Activated CD4-positive, alpha-beta T cell treated with anti-CD3 and anti-CD28 coated beads, Interleukin-2, amount 50 U/mL, for 1 hour (primary cell): ENCODE measurements at regions not wholly inside any gene's neighbourhood (a gene's known extent, or its start where the extent isn't known, plus 50 kb on each side); places are given as distances from the start of the nearest gene placed in this dataset.
"Not testable (repeated sequence)": the region's sequence is repeated elsewhere in the genome, so short reads cannot be mapped to it uniquely, and the experiment has no call there.

Experiments used
- DNase-seq: peaks from one replicate; pipeline ENCODE4 v3.0.0-alpha.2; 2020

DNA sequence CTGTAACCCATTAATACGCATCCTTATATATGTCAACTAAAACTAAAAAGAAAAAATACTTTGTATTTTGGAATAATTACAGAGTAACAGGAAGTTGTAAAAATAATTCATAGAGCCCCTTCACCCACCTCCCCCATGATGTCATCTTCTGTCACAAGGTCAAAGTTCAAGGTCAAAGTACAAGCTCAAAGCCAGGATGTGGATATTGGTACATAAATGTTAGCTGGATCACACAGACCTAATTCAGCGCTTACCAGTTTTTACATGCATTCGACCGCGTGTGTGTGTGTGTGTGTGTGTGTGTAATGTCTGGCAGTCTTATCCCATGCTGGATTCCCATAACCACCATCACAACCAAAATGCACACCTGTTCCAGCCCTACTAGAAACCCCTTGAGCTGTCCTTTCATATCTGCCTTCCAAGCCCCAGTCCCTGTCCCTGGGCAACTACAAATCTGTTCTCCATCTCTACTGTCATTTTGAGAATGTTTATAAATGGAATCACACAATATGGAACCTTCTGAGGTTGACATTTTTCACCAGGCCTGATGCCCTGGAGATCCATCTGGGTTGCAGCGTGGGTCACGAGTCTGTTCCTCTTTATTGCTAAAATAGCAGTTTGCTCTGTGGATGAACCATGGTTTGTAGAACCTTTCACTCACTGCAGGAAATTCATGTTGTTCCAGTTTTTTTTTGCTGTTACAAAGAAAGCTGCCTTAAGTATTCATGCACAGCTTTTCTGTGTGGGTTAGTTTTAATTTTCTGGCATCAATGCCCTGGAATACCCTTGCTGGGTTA lies 153.6 kb upstream of the PITRM1 start:
- no peak for DNase-seq

GRCh38 chr10:3324612-3325038 lies 152.0 kb upstream of the PITRM1 start:
- no peak for DNase-seq

DNA sequence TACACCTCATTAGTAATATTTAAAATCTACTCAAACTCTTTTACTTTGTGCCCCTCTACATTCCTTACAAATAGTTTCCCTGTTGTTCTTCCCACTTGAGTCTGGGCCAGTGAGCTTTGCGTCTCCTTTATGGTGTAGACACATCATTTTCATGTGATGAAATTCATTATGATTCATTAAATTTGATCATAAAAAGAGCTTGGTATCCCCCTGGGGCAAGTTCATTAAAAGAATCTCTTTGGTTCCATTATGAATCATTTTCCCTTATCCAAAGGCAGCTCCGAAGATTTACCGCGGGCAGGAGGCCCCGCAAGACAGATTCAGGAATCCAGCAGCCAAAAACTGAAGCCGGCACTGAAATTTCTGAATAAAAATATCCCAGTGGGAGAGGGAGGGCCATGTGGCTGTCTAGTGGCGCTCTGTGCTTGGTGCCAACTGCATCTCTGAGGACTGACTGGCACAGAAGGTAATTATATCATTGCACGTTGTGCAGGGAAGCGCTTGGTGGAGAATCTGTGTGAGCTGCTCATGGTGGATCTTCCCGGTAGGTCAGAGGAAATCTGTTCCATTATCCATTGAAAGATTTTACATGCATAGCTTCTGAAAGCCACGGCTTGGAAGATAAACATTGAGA lies 151.4 kb upstream of the PITRM1 start:
- DNase-seq = no peak

DNA sequence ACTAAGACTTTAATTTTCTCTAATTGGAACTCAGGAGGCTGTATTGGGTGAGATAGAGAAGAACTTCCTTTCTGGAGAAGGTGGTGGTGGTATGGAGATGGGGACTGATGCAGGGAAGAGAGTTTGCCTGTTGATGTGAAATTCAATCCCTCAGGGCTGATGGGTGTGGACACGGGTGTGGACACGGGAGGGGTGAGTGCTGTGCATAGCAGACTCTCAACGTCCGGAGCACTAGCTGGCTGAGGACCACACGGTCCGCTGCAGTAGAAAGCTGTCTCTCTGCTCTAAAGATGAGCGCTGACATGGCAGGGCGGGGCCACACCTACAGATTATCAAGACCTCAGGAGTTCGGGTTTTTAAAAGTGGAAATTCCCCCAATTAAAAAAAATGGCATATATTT lies 148.5 kb upstream of the PITRM1 start:
- no peak for DNase-seq

DNA sequence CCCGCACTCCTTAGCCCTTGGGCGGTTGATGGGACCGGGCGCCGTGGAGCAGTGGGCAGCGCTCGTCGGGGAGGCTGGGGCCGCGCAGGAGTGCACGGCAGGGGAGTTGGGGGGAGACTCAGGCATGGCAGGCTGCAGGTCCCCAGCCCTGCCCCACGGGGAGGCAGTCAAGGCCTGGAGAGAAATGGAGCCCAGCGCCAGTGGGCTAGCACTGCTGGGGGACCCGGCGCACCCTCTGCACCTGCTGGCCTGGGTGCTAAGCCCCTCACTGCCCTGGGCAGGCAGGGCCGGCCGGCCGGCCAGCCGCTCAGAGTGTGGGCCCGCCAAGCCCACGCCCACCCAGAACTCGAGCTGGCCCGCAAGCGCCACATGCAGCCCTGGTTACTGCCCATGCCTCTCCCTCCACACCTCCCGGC lies 147.2 kb upstream of the PITRM1 start:
- DNase-seq = no peak

DNA sequence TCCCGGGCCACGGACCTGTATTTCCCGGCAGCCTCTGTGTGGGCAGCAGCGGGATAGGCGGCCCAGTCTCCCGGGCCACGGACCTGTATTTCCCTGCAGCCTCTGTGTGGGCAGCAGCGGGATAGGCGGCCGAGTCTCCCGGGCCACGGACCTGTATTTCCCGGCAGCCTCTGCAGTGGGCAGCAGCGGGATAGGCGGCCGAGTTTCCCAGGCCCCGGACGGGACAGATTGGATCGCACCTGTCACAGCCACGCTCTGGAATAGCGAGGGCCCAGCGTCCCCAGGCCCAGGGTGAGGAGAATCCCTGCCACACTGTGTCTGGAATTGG lies 145.9 kb upstream of the PITRM1 start:
- DNase-seq = not testable (repeated sequence)

DNA sequence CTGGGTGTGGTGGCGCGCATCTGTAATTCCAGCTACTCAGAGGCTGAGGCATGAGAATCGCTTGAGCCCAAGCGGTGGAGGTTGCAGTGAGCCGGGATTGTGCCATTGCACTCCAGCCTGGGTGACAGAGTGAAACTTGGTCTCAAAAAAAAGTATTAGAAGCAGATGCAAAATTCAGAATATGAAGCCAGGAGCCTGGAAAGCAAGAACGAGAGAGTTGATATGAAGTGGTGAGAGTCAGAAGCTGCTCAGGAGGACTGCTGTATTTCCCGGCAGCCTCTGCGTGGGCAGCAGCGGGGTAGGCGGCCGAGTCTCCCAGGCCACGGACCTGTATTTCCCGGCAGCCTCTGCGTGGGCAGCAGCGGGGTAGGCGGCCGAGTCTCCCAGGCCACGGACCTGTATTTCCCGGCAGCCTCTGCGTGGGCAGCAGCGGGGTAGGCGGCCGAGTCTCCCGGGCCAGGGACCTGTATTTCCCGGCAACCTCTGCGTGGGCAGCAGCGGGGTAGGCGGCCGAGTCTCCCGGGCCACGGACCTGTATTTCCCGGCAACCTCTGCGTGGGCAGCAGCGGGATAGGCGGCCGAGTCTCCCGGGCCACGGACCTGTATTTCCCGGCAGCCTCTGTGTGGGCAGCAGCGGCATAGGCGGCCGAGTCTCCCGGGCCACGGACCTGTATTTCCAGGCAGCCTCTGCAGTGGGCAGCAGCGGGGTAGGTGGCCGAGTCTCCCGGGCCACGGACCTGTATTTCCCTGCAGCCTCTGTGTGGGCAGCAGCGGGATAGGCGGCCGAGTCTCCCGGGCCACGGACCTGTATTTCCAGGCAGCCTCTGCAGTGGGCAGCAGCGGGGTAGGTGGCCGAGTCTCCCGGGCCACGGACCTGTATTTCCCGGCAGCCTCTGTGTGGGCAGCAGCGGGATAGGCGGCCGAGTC lies 145.2 kb upstream of the PITRM1 start:
- not testable (repeated sequence) for DNase-seq

GRCh38 chr10:3314445-3315085 lies 142.0 kb upstream of the PITRM1 start:
- not testable (repeated sequence) for DNase-seq

DNA sequence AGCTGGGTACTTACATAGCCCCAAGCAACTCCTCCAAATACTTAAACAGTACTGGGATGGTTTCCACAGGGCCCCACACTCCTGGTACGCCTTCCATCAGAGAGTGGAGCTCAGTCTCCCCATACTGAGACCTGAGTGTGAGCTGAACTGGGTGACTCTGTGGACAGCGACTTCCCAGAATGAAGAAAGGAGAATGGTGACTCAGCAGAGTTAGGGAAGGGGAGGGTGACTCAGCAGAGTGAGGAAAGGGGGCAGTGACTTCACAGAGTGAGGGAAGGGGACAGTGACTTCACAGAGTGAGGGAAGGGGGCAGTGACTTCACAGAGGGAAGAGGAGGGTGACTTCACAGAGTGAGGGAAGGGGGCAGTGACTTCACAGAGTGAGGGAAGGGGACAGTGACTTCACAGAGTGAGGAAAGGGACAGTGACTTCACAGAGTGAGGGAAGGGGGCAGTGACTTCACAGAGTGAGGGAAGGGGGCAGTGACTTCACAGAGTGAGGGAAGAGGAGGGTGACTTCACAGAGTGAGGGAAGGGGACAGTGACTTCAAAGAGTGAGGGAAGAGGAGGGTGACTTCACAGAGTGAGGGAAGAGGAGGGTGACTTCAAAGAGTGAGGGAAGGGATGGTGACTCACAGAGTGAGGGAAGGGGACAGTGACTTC lies 141.3 kb upstream of the PITRM1 start:
- DNase-seq = not testable (repeated sequence)

DNA sequence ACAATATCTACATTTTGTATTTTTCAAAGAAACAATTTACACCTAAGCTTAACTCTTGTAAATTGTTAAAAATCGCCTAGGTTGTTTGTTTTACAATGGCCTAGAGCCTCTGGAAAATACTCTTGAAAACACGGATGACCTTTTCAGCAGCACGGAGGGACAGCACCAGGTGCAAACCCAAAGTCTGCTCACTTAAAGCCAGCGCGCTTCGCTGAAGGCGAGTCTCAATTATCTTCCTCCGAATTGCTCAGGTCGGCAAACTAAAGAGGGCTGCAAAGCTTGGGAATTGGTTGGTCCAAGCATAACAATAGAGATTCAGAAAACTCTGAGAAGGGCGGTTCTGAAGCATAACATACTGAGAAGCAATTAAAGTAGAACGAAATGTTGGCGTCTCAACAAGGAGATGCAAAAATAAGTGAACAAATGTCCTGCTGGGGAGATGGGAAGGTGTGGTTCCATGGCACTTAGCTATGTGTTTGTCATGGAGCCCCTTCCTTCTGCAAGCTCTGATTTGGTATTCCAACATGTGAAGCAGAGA lies 139.9 kb upstream of the PITRM1 start:
- no peak for DNase-seq

DNA sequence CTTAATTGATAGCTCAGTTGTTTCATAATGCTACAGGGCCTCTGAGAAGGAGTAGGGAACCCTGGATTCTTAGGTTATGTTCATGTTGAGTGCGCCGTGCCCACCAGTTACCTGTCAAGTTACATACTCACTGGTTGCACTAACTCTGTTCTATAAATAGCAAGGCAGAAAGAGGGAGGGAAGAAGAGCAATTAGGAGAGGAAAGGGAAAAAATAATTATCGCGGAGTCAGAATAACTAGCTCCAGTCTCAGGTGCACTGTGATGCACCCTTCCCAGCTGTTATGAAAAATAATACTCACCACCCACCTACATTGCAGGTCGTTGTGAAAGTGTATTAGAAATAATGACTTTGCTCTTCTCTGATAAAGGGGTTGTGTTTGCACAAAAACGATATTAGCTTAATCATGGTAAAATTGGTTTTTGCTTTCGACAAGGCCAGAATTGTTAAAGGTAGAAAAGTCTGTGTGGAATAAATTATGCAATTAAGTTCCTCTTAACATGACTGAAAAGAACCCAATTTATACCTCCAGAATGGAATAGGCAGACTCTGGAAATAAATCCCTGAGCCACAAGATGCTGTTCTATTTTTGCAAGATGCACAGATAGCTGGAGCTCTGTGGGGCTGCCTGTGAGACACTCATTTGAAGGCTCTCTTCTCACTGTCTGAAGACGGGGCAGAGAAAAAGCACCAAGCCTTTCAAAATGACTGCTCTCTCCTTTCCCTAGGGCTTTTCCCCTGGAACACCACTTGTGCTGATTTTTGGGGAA lies 137.6 kb upstream of the PITRM1 start:
- DNase-seq = no peak

DNA sequence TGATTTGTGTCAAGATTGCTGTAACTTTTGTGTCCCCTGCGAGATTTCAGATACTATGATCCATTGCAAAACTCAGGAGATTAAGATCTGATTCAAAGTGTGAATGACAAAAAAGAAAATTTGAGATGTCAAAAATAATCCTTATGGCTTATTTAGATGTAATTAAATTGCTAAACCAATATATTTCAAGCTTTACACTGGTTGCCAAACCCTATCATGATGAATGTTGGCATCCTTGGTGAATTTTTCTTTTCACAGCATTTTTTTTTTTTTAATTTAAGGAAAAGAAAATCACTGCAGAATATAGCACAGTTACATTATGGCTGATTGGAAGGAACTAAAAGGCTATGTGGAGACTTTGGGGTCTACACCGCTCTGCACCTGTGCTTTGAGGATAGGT lies 133.5 kb upstream of the PITRM1 start:
- no peak for DNase-seq

DNA sequence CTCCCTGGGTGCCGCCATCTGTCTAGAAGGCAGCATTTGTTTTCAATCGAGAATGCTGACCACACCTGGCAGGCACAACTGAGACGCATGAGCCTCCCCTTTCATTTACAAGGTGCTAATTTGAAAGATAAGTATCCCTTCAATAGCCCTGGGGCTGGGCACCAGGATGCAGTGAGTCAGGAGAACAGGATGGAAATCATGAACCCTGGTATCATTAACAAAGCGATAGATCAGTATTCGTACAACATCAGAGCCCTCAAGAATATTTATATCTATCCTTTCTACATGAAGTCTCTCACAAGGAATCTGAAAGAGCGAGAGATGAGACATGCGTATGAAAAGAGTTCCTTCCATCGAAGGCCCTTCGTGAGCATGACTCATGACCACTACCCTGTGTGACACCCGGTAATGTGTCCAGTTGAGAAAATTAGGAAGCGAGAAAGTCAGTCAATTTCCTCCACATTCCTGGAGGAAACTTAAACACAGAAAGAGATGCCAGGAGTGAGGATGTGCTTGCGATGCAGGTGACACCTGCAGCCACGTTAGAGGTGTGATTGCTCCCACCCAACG lies 123.1 kb upstream of the PITRM1 start:
- no peak for DNase-seq

DNA sequence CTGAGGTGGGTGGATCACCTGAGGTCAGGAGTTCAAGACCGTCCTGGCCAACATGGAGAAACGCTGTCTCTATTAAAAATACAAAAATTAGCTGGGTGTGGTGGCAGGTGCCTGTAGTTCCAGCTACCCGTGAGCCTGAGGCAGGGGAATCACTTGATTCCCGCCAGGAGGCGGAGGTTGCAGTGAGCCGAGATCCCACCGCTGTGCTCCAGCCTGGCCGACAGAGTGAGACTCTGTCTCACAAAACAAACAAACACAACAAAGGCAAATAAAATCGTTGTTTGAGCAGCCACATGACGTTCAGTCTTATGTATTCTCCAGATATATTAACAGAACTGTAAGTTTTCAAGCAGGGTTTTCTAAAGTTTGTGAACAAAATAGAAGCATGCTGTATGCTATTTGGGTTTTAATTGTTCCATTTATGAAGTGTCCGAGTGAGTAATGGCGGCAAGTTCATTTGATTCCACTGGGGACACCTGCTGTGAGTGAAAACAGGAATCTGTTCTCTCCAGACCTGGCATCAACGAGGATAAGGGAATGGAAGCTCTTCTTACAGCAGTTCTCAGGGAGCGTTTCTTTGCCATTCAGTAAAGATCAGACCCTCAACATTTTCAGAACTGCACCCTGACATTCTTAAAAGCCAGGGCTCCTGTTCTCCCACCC lies 122.5 kb upstream of the PITRM1 start:
- no peak for DNase-seq

- no peak for DNase-seq
Observed at GRCh38 chr10:3293581-3294431, 121.2 kb upstream of the PITRM1 start.

GRCh38 chr10:3292636-3293035 lies 120.1 kb upstream of the PITRM1 start:
- no peak for DNase-seq

GRCh38 chr10:3290550-3290949 lies 118.0 kb upstream of the PITRM1 start:
- no peak for DNase-seq

- no peak for DNase-seq
Observed at GRCh38 chr10:3287572-3288445, 115.2 kb upstream of the PITRM1 start.

DNA sequence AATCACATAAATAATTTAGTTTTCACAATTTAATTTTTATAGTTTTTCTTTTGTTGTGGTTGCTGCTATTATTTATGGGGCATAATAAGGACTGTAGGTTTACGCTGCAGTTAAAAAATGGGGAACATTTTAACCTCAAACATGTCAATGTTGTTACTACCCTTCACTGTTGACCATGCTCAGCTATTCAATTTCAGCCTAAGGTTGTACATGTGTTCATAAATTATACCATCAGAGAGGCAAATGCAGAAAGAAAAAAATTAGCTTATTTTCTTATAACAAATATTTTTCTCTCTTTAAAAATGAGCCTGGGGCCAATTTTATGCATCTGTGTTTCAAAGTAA lies 110.1 kb upstream of the PITRM1 start:
- DNase-seq = no peak
